IMR-90 (cell line): ENCODE measurements at regions not wholly inside any gene's neighbourhood (a gene's known extent, or its start where the extent isn't known, plus 50 kb on each side); places are given as distances from the start of the nearest gene placed in this dataset.

Source experiments
- BHLHE40 ChIP-seq: fragments of 150-350 bp; IDR thresholded peaks from 2 replicates; pipeline ENCODE4 v1.6.1; 2016; ENCODE audit warnings: mild to moderate bottlenecking, low read depth, low read length
- CEBPB ChIP-seq: IDR thresholded peaks from 2 replicates; pipeline ENCODE4 v1.6.1; 2012; ENCODE audit warnings: low read depth, low read length, improper control_type of control experiment
- MAFK ChIP-seq: IDR thresholded peaks from 2 replicates; pipeline ENCODE4 v1.6.1; 2012; ENCODE audit warnings: low read depth, low read length, improper control_type of control experiment
- MAZ ChIP-seq: IDR thresholded peaks from 2 replicates; pipeline ENCODE4 v1.6.1; 2012; ENCODE audit warnings: low read depth, mild to moderate bottlenecking, low read length, improper control_type of control experiment, moderate library complexity, borderline replicate concordance
- MXI1 ChIP-seq: IDR thresholded peaks from 2 replicates; pipeline ENCODE4 v1.6.1; 2012; ENCODE audit warnings: low read depth, mild to moderate bottlenecking, low read length, moderate library complexity, borderline replicate concordance
- POLR2A ChIP-seq: IDR thresholded peaks from 2 replicates; pipeline ENCODE4 v1.6.1; 2012; ENCODE audit warnings: mild to moderate bottlenecking, low read depth, low read length
- RAD21 ChIP-seq: IDR thresholded peaks from 2 replicates; pipeline ENCODE4 v1.6.1; 2012; ENCODE audit warnings: low read length, improper control_type of control experiment
- RCOR1 ChIP-seq: IDR thresholded peaks from 2 replicates; pipeline ENCODE4 v1.6.1; 2012; ENCODE audit warnings: mild to moderate bottlenecking, low read length, improper control_type of control experiment; ENCODE audit not compliant: insufficient replicate concordance
- RFX5 ChIP-seq: IDR thresholded peaks from 2 replicates; pipeline ENCODE4 v1.8.0; 2012; ENCODE audit warnings: low read depth, mild to moderate bottlenecking, low read length, moderate library complexity
- SMC3 ChIP-seq: fragments of 150-350 bp; IDR thresholded peaks from 2 replicates; pipeline ENCODE4 v1.6.1; 2016; ENCODE audit warnings: low read depth, mild to moderate bottlenecking, antibody characterized with exemption, low read length, moderate library complexity
- TF ChIP-seq, protein P1 (sequence below): conservative IDR thresholded peaks from 2 replicates; pipeline ENCODE4 v1.5.1; 2012; ENCODE audit warnings: mild to moderate bottlenecking, low read depth, low read length, improper control_type of control experiment
- TF ChIP-seq, protein P2 (sequence below): fragments of 150-350 bp; IDR thresholded peaks from 2 replicates; pipeline ENCODE4 v1.6.1; 2017; ENCODE audit warnings: mild to moderate bottlenecking, antibody characterized with exemption, low read length, low read depth

DNA sequence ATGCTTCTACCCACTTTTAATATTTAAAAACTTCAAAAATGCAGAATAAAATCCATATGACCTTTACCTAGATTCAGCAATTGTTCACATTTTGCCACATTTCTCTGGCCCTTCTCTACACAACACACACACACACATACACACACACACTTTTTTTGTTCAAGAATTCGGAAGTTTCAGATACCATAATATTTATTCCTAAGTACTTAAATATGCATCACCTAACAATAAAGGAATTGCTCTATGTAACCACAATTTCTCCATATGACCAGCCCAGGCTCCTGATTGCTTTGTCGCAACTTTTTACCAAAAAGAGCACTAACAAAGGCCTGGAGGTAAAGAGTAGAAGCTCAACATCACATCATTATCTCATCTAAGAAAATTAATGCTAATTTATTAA is 106.6 kb downstream of the FAS start:
- no peak for TF ChIP-seq POLR2A
- TF ChIP-seq, protein P1, sequence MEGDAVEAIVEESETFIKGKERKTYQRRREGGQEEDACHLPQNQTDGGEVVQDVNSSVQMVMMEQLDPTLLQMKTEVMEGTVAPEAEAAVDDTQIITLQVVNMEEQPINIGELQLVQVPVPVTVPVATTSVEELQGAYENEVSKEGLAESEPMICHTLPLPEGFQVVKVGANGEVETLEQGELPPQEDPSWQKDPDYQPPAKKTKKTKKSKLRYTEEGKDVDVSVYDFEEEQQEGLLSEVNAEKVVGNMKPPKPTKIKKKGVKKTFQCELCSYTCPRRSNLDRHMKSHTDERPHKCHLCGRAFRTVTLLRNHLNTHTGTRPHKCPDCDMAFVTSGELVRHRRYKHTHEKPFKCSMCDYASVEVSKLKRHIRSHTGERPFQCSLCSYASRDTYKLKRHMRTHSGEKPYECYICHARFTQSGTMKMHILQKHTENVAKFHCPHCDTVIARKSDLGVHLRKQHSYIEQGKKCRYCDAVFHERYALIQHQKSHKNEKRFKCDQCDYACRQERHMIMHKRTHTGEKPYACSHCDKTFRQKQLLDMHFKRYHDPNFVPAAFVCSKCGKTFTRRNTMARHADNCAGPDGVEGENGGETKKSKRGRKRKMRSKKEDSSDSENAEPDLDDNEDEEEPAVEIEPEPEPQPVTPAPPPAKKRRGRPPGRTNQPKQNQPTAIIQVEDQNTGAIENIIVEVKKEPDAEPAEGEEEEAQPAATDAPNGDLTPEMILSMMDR = no peak
- TF ChIP-seq SMC3 = no peak
- no peak for TF ChIP-seq BHLHE40
- TF ChIP-seq CEBPB = no peak
- TF ChIP-seq, protein P2, sequence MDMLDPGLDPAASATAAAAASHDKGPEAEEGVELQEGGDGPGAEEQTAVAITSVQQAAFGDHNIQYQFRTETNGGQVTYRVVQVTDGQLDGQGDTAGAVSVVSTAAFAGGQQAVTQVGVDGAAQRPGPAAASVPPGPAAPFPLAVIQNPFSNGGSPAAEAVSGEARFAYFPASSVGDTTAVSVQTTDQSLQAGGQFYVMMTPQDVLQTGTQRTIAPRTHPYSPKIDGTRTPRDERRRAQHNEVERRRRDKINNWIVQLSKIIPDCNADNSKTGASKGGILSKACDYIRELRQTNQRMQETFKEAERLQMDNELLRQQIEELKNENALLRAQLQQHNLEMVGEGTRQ = no peak
- no peak for TF ChIP-seq RFX5
- TF ChIP-seq RAD21 = no peak
- no peak for TF ChIP-seq MAZ
- no peak for TF ChIP-seq MXI1
- no peak for TF ChIP-seq RCOR1
- TF ChIP-seq MAFK = no peak
